ENCODE measurements at regions not wholly inside any gene's neighbourhood (a gene's known extent, or its start where the extent isn't known, plus 50 kb on each side); places are given as distances from the start of the nearest gene placed in this dataset.

GRCh38 chr5:153136910-153137614, 353.4 kb upstream of the GRIA1 start:
- Histone ChIP-seq H3K4me1 (ENCODE audit: insufficient read depth, low read length) (no peaks in the 10 kb centered on the region), H3K4me2 (ENCODE audit: insufficient read depth, low read length) (no peak overlapping the region), H3K9ac (ENCODE audit: low read depth, low read length) (no peak overlapping the region), H2AFZ (ENCODE audit: low read depth, low read length) (no peak overlapping the region), H3K27ac (ENCODE audit: low read length) (no peak overlapping the region), H3K36me3 (ENCODE audit: insufficient read depth, low read length) (no peaks in the 10 kb centered on the region), H3K4me3 (ENCODE audit: low read depth in 1 of 2, low read length in 2 of 2) (no peak overlapping the region), H3K27me3 (ENCODE audit: insufficient read depth, low read length, poor library complexity) (no peaks in the 10 kb centered on the region), H3K9me3 (ENCODE audit: insufficient read depth, low read length, severe bottlenecking) (no peaks in the 10 kb centered on the region), H4K20me1 (ENCODE audit: insufficient read depth, low read length) (no peaks in the 10 kb centered on the region), H3K79me2 (ENCODE audit: insufficient read depth, low read length) (no peaks in the 10 kb centered on the region)
- TF ChIP-seq CTCF (IDR thresholded peaks at IDR 0.05; ENCODE audit: borderline replicate concordance, extremely low read depth, low read length, poor library complexity, severe bottlenecking) (no peak), EZH2 (IDR thresholded peaks at IDR 0.05; ENCODE audit: borderline replicate concordance, low read depth, low read length, severe bottlenecking) (no peak)
- ATAC-seq (ENCODE audit: insufficient read depth, low read depth), result no peak
- DNase-seq, result no peak

GRCh38 chr5:153147891-153148623, 342.4 kb upstream of the GRIA1 start:
- no peaks in the 10 kb centered on the region for H3K27me3 ChIP-seq (ENCODE audit: insufficient read depth, low read length, poor library complexity)
- DNase-seq (no peak), ATAC-seq (ENCODE audit: insufficient read depth, low read depth) (no peak; the same call in 2 of the 3 replicates)
- no peak overlapping the region for H3K4me3 ChIP-seq (ENCODE audit: low read depth in 1 of 2, low read length in 2 of 2)
- H3K4me2 ChIP-seq (ENCODE audit: insufficient read depth, low read length), result no peak overlapping the region
- no peaks in the 10 kb centered on the region for H3K79me2 ChIP-seq (ENCODE audit: insufficient read depth, low read length)
- H3K9me3 ChIP-seq (ENCODE audit: insufficient read depth, low read length, severe bottlenecking), result peaks cover 4% of the 10 kb centered on the region
- H3K4me1 ChIP-seq (ENCODE audit: insufficient read depth, low read length), result no peaks in the 10 kb centered on the region
- no peak overlapping the region for H2AFZ ChIP-seq (ENCODE audit: low read depth, low read length)
- TF ChIP-seq EZH2 (IDR thresholded peaks at IDR 0.05; ENCODE audit: borderline replicate concordance, low read depth, low read length, severe bottlenecking), result no peak
- peak; percentile 69 for TF ChIP-seq CTCF (IDR thresholded peaks at IDR 0.05; ENCODE audit: borderline replicate concordance, extremely low read depth, low read length, poor library complexity, severe bottlenecking)
- no peak overlapping the region for H3K27ac ChIP-seq (ENCODE audit: low read length)
- H3K36me3 ChIP-seq (ENCODE audit: insufficient read depth, low read length), result no peaks in the 10 kb centered on the region
- H4K20me1 ChIP-seq (ENCODE audit: insufficient read depth, low read length), result no peaks in the 10 kb centered on the region
- H3K9ac ChIP-seq (ENCODE audit: low read depth, low read length), result no peak overlapping the region

GRCh38 chr5:153148624-153148976, 341.9 kb upstream of the GRIA1 start:
- H3K27ac ChIP-seq (ENCODE audit: low read length), result no peak overlapping the region
- ATAC-seq (ENCODE audit: insufficient read depth, low read depth), result no peak
- no peaks in the 10 kb centered on the region for H3K27me3 ChIP-seq (ENCODE audit: insufficient read depth, low read length, poor library complexity)
- H3K9ac ChIP-seq (ENCODE audit: low read depth, low read length), result no peak overlapping the region
- H3K4me2 ChIP-seq (ENCODE audit: insufficient read depth, low read length), result no peak overlapping the region
- DNase-seq, result no peak
- H3K36me3 ChIP-seq (ENCODE audit: insufficient read depth, low read length), result no peaks in the 10 kb centered on the region
- H4K20me1 ChIP-seq (ENCODE audit: insufficient read depth, low read length), result no peaks in the 10 kb centered on the region
- no peak for TF ChIP-seq EZH2 (IDR thresholded peaks at IDR 0.05; ENCODE audit: borderline replicate concordance, low read depth, low read length, severe bottlenecking)
- TF ChIP-seq CTCF (IDR thresholded peaks at IDR 0.05; ENCODE audit: borderline replicate concordance, extremely low read depth, low read length, poor library complexity, severe bottlenecking), result no peak
- no peak overlapping the region for H2AFZ ChIP-seq (ENCODE audit: low read depth, low read length)
- H3K9me3 ChIP-seq (ENCODE audit: insufficient read depth, low read length, severe bottlenecking), result peaks cover 4% of the 10 kb centered on the region
- H3K79me2 ChIP-seq (ENCODE audit: insufficient read depth, low read length), result no peaks in the 10 kb centered on the region
- no peak overlapping the region for H3K4me3 ChIP-seq (ENCODE audit: low read depth in 1 of 2, low read length in 2 of 2)
- no peaks in the 10 kb centered on the region for H3K4me1 ChIP-seq (ENCODE audit: insufficient read depth, low read length)

All from DND-41 (cell line).